ENCODE measurements at regions not wholly inside any gene's neighbourhood (a gene's known extent, or its start where the extent isn't known, plus 50 kb on each side); places are given as distances from the start of the nearest gene placed in this dataset.

DNA sequence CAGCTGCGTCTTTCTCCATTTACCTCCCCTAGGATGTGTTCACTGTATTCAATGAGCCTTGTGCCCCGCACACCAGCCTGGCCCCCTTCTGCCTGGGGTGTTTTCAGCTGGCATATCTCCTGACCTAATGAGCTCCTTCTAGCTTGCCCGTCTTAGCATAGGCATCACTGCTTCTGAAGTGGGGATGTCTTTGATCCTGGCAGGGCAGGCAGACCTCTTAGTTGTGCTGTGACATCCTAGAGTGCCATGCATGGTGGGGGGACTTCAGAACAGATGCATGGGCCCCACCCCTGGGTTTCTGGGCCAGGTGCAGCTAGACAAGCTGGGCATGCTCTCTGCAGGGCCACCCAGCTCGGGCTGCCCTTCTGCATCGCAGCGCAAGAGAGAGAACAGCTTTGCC, 172.7 kb downstream of the GADD45G start:
- H3K9me3 ChIP-seq (ENCODE audit: low read depth, low read length, poor library complexity, severe bottlenecking), result no peaks in the 10 kb centered on the region
- H3K27me3 ChIP-seq (replicated peaks; ENCODE audit: insufficient read depth, low read depth, low read length, poor library complexity), result no peaks in the 10 kb centered on the region
- POLR2A ChIA-PET (ENCODE audit: low non-redundant PET), result no interaction called here
- H3K4me3 ChIP-seq (ENCODE audit: low read depth, low read length, poor library complexity, severe bottlenecking), result no peak overlapping the region
- DNase-seq (ENCODE audit: low spot score), result no peak
- H3K36me3 ChIP-seq (ENCODE audit: insufficient read depth, low read length, poor library complexity, severe bottlenecking), result no peaks in the 10 kb centered on the region
- no TSS peak for BruUV-seq (replicated peaks)
- no peak for TF ChIP-seq EZH2 (IDR thresholded peaks at IDR 0.05; ENCODE audit: borderline replicate concordance, low read depth, low read length, poor library complexity, severe bottlenecking)
- TF ChIP-seq CTCF (conservative IDR thresholded peaks at IDR 0.05; ENCODE audit: low read depth, low read length), result no peak
- no peak overlapping the region for H3K27ac ChIP-seq (ENCODE audit: low read depth, low read length, poor library complexity, severe bottlenecking)
- CTCF ChIA-PET, result interaction anchor here (0.7 kb wide), 1 partner anchor 175 kb away, joined by 4 read pairs; no protein-coding TSS in a partner anchor
- no peaks in the 10 kb centered on the region for H3K4me1 ChIP-seq (ENCODE audit: insufficient read depth, low read length, poor library complexity, severe bottlenecking)
- intact Hi-C loops (cut with micrococcal nuclease; ENCODE audit: unreplicated experiment), result no loop called here

DNA sequence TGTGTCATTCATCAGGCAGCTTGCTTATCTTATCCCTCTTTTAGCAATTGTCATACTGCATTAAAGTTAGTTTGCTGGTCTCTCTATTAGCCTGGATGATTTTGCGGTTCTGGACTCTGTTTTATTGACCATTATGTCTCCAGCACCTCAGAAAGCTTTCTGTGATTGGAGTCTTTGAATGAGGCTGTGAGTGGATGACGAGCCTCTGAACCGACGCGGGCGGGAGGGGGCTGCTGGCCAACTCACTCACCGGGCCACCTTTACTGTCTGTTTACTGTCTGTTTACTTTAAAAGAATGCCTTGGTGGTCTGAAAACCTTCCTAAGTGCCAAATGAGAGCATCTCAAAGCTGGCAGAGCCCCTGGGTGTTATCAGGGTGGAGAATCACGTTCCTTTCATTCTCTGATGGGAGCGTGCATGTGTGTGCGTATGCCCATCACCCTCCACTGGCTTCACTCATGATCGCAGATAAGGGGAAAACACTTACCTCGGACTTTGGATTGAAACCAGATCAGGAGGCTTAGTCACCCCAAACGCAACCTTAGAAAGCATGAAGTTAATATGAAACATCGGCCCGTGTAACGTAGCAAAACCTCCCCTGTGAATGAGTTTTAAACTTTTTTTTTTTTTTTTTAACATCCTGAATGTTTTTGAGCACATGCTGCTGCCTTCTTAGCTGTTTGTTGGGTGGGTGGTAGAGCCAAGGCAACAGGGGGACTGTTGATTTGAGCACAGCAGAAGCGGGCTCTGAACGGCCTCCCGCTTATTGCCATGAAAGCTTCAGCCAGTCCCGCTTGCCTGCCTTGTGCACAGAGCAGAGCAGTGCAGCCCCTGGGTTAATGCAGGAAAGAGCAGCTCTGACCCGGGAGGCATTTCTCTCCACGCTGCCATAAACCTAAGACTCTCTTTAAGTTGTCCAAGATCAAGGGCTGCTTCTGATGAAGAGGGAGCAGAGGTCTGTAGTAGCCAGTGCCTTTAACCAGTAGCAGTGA, 173.6 kb downstream of the GADD45G start:
- Histone ChIP-seq H3K36me3 (ENCODE audit: insufficient read depth, low read length, poor library complexity, severe bottlenecking) (no peaks in the 10 kb centered on the region), H3K4me3 (ENCODE audit: low read depth, low read length, poor library complexity, severe bottlenecking) (no peak overlapping the region), H3K27ac (ENCODE audit: low read depth, low read length, poor library complexity, severe bottlenecking) (no peak overlapping the region), H3K27me3 (replicated peaks; ENCODE audit: insufficient read depth, low read depth, low read length, poor library complexity) (no peaks in the 10 kb centered on the region), H3K4me1 (ENCODE audit: insufficient read depth, low read length, poor library complexity, severe bottlenecking) (no peaks in the 10 kb centered on the region), H3K9me3 (ENCODE audit: low read depth, low read length, poor library complexity, severe bottlenecking) (no peaks in the 10 kb centered on the region)
- intact Hi-C loops (cut with micrococcal nuclease; ENCODE audit: unreplicated experiment), result no loop called here
- BruUV-seq (replicated peaks), result no TSS peak
- ChIA-PET CTCF (no interaction called here), POLR2A (ENCODE audit: low non-redundant PET) (no interaction called here)
- DNase-seq (ENCODE audit: low spot score), result no peak
- TF ChIP-seq CTCF (conservative IDR thresholded peaks at IDR 0.05; ENCODE audit: low read depth, low read length) (no peak), EZH2 (IDR thresholded peaks at IDR 0.05; ENCODE audit: borderline replicate concordance, low read depth, low read length, poor library complexity, severe bottlenecking) (no peak)

DNA sequence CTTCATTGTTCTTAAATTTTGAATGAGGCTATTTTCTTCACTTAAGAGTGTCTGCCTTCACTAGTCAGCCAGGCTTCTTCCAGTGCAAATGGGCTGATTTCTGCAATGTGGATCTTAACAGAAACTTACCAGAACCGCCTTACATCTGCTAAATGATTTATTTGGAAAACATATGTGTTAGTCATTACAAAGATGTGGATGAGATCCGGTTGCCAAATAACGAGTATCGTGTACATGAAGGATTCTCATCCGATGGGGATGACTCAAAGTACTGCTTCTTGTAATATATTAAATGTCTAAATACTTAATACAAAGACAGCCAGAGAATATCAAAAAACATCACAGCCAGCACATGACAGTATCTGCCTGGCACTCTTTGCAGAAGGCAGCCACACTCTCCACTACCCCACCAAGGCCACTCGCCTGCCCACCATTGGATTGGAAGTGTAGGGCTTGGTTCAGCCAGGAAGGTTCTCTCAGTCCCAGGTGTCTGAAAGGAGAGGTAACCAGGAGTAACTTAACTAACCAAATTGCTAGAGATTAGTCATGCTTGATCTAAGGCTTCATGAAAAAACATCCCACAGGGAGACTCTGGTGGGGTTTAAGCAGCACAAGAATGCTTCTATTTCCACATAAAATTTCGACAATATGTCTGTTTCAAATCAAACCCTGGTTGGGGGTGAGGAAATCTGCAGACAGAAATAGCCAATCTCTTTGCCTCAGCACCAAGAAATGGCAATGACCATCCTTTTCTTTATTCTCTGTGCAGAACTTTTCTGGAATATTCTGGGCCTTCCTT, 174.8 kb downstream of the GADD45G start:
- CTCF ChIA-PET, result no interaction called here
- POLR2A ChIA-PET (ENCODE audit: low non-redundant PET), result no interaction called here
- Histone ChIP-seq H3K4me3 (ENCODE audit: low read depth, low read length, poor library complexity, severe bottlenecking) (no peak overlapping the region), H3K27me3 (replicated peaks; ENCODE audit: insufficient read depth, low read depth, low read length, poor library complexity) (no peaks in the 10 kb centered on the region), H3K36me3 (ENCODE audit: insufficient read depth, low read length, poor library complexity, severe bottlenecking) (no peaks in the 10 kb centered on the region), H3K9me3 (ENCODE audit: low read depth, low read length, poor library complexity, severe bottlenecking) (no peaks in the 10 kb centered on the region), H3K27ac (ENCODE audit: low read depth, low read length, poor library complexity, severe bottlenecking) (no peak overlapping the region), H3K4me1 (ENCODE audit: insufficient read depth, low read length, poor library complexity, severe bottlenecking) (no peaks in the 10 kb centered on the region)
- intact Hi-C loops (cut with micrococcal nuclease; ENCODE audit: unreplicated experiment), result loop anchor here (10.0 kb wide), 1 partner anchor 175 kb away; the partner anchor contains the start of gene GADD45G
- TF ChIP-seq EZH2 (IDR thresholded peaks at IDR 0.05; ENCODE audit: borderline replicate concordance, low read depth, low read length, poor library complexity, severe bottlenecking) (no peak), CTCF (conservative IDR thresholded peaks at IDR 0.05; ENCODE audit: low read depth, low read length) (no peak)
- DNase-seq (ENCODE audit: low spot score), result no peak
- no TSS peak for BruUV-seq (replicated peaks)
